Skeletal muscle cell (primary cell): ENCODE measurements at regions not wholly inside any gene's neighbourhood (a gene's known extent, or its start where the extent isn't known, plus 50 kb on each side); places are given as distances from the start of the nearest gene placed in this dataset.
"Not testable (repeated sequence)": the region's sequence is repeated elsewhere in the genome, so short reads cannot be mapped to it uniquely, and the experiment has no call there.

ENCODE experiments used
- DNase-seq: peaks from one replicate; pipeline ENCODE4 v3.0.0-alpha.2; 2010; ENCODE audit warnings: low read depth
- H3K4me3 ChIP-seq: 2 replicates; pipeline ENCODE4 v1.5.1; 2011; ENCODE audit warnings: low read depth, mild to moderate bottlenecking, control low read depth, low read length, moderate library complexity

DNA sequence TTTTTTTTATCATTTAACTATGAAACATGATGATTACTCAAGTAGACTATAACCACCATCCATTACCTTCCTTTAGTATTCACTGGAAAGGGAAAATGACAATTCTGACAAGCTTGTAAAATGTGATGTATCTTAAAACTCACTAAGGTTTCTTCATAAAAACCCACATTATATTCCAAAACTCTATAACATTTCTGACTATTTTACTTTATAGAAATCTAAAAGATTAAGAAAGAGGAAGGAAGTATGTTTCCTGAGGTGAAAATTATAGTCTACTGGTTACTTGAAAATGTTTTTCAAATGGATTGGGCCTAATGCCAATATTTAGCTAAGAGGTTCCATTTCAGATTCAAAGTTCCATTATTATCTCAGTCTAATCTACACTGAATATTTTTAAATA, 1982.2 kb upstream of the C9orf72 start:
- no peak overlapping the region for H3K4me3 ChIP-seq
- no peak for DNase-seq

GRCh38 chr9:29556317-29556716, 1983.0 kb upstream of the C9orf72 start:
- H3K4me3 ChIP-seq = no peak overlapping the region
- DNase-seq = peak; percentile 77

DNA sequence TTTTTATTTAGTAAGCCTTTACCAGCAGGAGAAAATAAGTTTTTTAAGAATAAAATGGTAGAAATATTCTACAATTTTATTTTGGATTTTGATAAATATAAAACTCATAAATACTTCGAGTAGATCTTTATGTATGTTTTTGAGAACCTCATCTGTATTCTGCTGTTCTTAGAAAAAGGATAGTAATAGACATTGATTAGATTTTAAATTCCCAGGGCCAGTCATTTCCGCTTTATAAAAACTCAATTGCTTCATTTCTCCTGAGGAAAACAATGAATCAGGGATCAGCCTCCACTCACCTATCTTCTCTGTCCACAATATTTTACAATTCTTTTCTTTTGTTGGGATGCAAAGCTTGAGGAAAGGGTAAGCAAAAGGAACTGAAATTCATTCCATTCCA, 1983.5 kb upstream of the C9orf72 start:
- DNase-seq = no peak
- no peak overlapping the region for H3K4me3 ChIP-seq

DNA sequence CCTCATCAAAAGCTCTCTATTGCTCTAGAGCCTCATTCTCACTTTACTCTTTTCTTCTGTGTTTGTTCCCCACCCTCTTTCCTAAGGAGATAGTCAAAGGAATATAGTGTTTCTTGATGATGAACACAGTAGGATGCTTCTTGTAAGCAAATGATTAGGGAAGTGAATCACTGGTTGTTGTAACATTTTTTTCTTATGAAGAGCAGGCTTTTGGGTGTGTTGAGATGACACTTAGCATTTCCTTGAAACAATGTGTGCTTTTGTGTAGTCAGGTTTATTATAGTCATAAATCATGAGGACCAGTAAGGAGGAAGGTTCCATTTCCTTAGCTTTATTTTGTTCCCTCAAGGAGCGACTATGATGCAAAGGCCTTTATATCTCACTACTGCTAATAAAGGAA, 1991.3 kb upstream of the C9orf72 start:
- H3K4me3 ChIP-seq = no peak overlapping the region
- DNase-seq = peak; percentile 68

DNA sequence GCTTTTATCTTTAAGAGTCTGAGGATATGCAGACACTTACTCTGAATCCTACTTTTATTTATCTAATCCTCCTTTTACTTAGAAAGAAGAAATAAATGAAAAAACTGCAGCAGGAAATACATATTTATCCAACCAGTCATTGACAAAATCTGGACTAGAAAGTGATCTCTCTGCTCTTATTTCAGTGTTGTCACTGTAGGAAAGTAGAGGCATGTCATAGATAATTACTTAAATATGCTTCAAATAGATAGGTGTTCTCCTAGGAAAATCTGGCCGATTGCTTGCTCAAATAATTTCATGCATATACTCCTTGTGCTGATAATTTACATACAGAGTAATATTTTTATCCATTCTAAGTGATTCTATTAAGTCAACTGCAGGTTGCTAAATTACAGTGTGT, 2001.9 kb upstream of the C9orf72 start:
- H3K4me3 ChIP-seq = no peak overlapping the region
- DNase-seq = no peak

GRCh38 chr9:29588361-29588760, 2015.1 kb upstream of the C9orf72 start:
- no peak overlapping the region for H3K4me3 ChIP-seq
- DNase-seq = no peak

- DNase-seq = no peak
- H3K4me3 ChIP-seq = no peak overlapping the region
Observed at GRCh38 chr9:29609282-29609681, 2036.0 kb upstream of the C9orf72 start.

DNA sequence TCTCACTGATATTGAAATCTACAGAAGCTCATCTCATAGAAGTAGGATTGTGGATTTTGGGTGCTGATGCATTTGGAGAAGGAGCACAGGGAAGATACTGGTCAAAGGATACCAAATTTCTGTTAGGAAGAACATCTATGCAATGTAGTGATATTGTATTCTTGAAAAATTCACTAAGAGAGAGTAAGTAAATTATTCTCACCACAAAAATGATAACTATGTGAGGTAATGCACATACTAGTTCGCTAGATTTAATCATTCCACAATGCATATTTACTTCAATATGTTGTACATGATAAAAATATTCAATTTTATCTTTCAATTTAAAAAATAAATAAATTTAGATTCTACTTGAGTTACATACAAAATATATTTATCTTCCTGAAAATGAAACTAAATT, 2040.5 kb upstream of the C9orf72 start:
- H3K4me3 ChIP-seq = no peak overlapping the region
- DNase-seq = no peak

- DNase-seq = no peak
- no peak overlapping the region for H3K4me3 ChIP-seq
Observed at GRCh38 chr9:29616844-29617243, 2043.6 kb upstream of the C9orf72 start.

DNA sequence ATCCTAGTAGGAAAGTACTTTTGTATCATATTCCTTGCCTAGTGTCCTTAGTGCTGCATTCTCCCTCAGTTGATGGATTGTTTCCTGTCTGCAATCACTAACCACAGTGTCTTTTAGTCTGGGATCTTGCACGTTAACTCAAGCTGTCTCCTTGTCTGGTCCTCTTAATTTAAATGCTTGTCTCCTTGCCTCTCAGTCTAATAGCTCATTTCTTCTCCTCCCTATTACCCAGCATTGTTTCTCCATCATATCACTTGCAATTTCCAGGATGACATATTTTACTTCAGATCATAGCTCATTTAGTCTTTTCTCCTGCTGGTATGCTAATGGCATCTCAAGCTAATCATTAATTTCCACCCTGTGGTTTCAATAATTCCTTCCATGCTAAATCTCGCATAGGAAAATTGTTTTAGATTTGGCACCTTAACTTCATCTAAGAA, 2052.0 kb upstream of the C9orf72 start:
- DNase-seq = peak; percentile 65
- H3K4me3 ChIP-seq = no peak overlapping the region

DNA sequence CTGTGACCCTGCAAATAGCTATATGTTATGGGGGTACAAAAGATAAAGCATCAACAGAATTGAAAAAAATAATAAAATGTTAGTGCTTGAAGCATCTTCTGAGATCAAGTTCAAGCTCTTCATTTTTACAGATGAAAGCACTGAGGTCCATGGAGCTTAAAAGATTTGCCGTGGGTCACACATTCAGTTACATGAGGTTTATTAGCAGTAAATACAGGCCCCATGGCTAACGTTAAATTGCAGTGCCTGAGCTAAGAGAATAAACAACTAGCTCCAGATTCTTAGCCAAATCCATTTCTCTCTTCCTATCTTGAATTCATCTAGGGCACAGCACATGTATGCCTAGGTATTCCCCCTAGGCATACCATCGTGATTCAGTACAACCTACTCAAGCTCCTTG, 2052.7 kb upstream of the C9orf72 start:
- DNase-seq = no peak
- no peak overlapping the region for H3K4me3 ChIP-seq

DNA sequence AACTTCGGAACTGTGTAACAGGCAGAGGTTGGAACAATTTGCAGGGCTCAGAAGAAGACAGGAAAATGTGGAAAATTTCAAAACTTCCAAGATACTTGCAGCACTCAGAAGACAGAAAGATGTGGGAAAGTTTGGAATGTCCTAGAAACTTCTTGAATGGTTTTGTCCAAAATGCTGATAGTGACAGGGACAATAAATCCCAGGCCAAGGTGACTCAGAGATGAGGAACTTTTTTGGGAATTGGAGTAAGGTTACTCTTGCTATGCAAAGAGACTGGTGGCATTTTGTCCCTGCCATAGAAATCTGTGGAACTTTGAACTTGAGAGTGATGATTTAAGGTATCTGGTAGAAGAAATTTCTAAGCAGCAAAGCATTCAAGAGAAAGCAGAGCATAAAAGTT, 2055.6 kb upstream of the C9orf72 start:
- DNase-seq, H3K4me3 ChIP-seq: not testable (repeated sequence)

DNA sequence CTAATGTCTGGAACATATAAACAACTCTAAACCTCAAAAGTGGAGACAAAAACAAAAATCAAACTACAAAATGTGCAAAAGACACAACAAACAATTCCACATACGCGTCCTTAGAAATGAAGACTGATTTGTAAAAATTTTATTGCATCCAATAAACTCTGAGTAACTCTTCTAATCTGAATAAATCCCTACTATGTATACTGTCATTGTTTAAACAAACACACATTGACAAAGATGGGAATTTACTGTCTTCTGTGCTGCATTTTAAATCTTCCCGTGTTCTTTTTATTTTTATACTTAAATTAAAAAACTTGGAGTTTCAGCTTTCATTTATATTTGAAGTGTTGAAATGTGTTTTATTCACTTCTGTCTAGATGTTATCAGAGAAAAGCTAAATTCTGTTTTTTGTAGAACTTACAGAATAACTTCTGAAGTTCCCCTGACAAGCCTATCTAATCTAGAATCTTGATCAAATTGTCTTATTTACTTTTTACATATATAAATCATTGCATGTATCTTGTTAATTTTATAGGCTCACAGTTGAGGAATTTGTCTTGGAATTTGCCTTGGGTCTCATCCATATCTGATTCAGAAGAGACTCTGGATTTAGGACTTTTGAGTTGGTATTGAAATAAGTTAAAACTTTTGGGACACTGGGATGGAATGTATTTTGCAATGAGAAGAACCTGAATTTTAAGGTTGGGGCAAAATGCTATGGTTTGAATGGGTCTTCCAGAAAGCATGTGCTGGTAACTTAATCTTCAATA, 2064.4 kb upstream of the C9orf72 start:
- no peak overlapping the region for H3K4me3 ChIP-seq
- no peak for DNase-seq

DNA sequence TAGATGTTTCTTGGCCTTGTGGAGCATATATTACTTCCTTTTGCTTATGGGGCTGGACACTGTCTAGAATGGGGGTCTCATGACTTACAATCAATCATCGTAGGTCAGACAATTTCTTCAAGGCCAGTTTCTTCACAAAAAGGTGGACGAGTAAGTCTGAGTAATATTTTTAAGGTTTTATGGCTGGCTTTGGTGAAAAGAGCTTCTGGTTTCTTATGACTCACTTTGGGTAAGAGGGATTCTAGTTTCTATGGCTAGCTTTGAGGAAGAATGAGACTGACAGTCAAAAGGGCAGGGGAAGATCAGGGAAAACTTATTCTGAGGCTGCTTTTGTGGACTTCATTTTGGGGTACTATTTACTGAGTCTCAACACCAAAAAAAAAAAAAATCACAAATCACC, 2067.2 kb upstream of the C9orf72 start:
- H3K4me3 ChIP-seq = no peak overlapping the region
- no peak for DNase-seq

DNA sequence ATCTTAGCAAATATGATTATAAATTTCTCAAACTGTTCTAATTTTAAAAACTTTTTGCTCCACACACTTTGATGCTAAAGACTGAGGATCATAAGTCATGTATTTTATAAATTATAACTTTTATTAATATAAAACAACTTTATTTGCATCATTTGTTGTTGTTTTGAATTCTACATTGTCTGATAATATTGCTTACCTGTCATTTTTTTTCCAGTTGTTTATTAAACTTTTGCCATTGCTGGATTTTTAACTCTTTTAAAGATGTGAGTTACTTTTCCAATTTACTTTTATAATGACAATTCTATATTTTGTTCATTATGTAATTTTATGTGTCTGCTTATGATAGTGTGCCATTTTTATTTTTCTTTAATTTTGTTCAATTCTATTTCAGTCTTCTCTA, 2071.2 kb upstream of the C9orf72 start:
- DNase-seq = no peak
- H3K4me3 ChIP-seq = no peak overlapping the region

GRCh38 chr9:29647451-29647850, 2074.2 kb upstream of the C9orf72 start:
- no peak overlapping the region for H3K4me3 ChIP-seq
- DNase-seq = no peak

GRCh38 chr9:29648132-29648531, 2074.9 kb upstream of the C9orf72 start:
- no peak overlapping the region for H3K4me3 ChIP-seq
- no peak for DNase-seq

DNA sequence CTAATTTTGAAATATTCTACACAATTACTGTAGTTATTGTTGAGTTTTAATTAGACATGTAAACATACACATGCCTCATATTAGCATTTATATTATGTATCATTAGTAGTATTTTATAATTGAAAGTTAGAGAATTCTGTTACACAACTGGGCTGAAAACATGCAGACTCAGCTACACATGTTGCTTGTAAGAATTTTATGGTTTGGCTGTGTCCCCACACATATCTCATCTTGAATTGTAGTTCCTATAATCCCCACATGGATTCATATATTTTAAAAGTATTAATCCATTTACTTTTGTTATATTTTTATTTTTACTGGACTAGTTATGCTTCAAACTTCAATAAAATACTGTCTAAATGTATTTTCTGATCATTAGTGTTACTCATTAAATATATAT, 2075.3 kb upstream of the C9orf72 start:
- no peak for DNase-seq
- H3K4me3 ChIP-seq = no peak overlapping the region

GRCh38 chr9:29656641-29657406, 2083.5 kb upstream of the C9orf72 start:
- H3K4me3 ChIP-seq = no peak overlapping the region

GRCh38 chr9:29657821-29658220, 2084.5 kb upstream of the C9orf72 start:
- DNase-seq = no peak
- no peak overlapping the region for H3K4me3 ChIP-seq

More at GRCh38 chr9:29656641-29657406, 2083.5 kb upstream of the C9orf72 start:
- no peak for DNase-seq

- H3K4me3 ChIP-seq = no peak overlapping the region
- no peak for DNase-seq
Observed at GRCh38 chr9:29659014-29659413, 2085.7 kb upstream of the C9orf72 start.
